HG02759 (cell line): ENCODE measurements at regions not wholly inside any gene's neighbourhood (a gene's known extent, or its start where the extent isn't known, plus 50 kb on each side); places are given as distances from the start of the nearest gene placed in this dataset.
"Not testable (repeated sequence)": the region's sequence is repeated elsewhere in the genome, so short reads cannot be mapped to it uniquely, and the experiment has no call there.

Experiments used
- ATAC-seq: cut with Tn5 transposase; IDR thresholded peaks from one replicate; pipeline ENCODE4 v1.9.1; 2021; ENCODE audit warnings: mild to moderate bottlenecking, moderate library complexity; ENCODE audit not compliant: unreplicated experiment

GRCh38 chr5:15106530-15107283 lies 235.1 kb upstream of the ANKH start:
- ATAC-seq = no peak

GRCh38 chr5:15105799-15106393 lies 234.3 kb upstream of the ANKH start:
- ATAC-seq = peak; percentile 91

GRCh38 chr5:15103864-15104263 lies 232.3 kb upstream of the ANKH start:
- ATAC-seq = no peak

GRCh38 chr5:15103130-15103529 lies 231.6 kb upstream of the ANKH start:
- ATAC-seq = no peak

GRCh38 chr5:15097552-15097951 lies 226.0 kb upstream of the ANKH start:
- ATAC-seq = no peak

- ATAC-seq = not testable (repeated sequence)
These were observed 225.1 kb upstream of the ANKH start for GRCh38 chr5:15096686-15097085.

- ATAC-seq = no peak
These were observed 221.2 kb upstream of the ANKH start for GRCh38 chr5:15092801-15093200.

- no peak for ATAC-seq
These were observed 214.1 kb upstream of the ANKH start for GRCh38 chr5:15085671-15086070.

- no peak for ATAC-seq
These were observed 210.5 kb upstream of the ANKH start for GRCh38 chr5:15082096-15082495.

- ATAC-seq = no peak
These were observed 208.6 kb upstream of the ANKH start for GRCh38 chr5:15080219-15080618.

GRCh38 chr5:15079566-15079965 lies 208.0 kb upstream of the ANKH start:
- ATAC-seq = no peak

GRCh38 chr5:15074651-15075050 lies 203.1 kb upstream of the ANKH start:
- no peak for ATAC-seq

GRCh38 chr5:15073453-15073852 lies 201.9 kb upstream of the ANKH start:
- no peak for ATAC-seq

- no peak for ATAC-seq
These were observed 199.3 kb upstream of the ANKH start for GRCh38 chr5:15070907-15071306.

- ATAC-seq = no peak
These were observed 197.9 kb upstream of the ANKH start for GRCh38 chr5:15069407-15069905.

- ATAC-seq = no peak
These were observed 193.5 kb upstream of the ANKH start for GRCh38 chr5:15065091-15065490.

GRCh38 chr5:15064396-15064795 lies 192.8 kb upstream of the ANKH start:
- no peak for ATAC-seq

- ATAC-seq = no peak
These were observed 185.5 kb upstream of the ANKH start for GRCh38 chr5:15056988-15057592.

- ATAC-seq = no peak
These were observed 172.9 kb upstream of the ANKH start for GRCh38 chr5:15044521-15044920.

- no peak for ATAC-seq
These were observed 165.8 kb upstream of the ANKH start for GRCh38 chr5:15037247-15037908.

- no peak for ATAC-seq
These were observed 162.8 kb upstream of the ANKH start for GRCh38 chr5:15034379-15034778.

- ATAC-seq = no peak
These were observed 159.6 kb upstream of the ANKH start for GRCh38 chr5:15031180-15031579.
